Ishikawa (cell line): ENCODE measurements at regions not wholly inside any gene's neighbourhood (a gene's known extent, or its start where the extent isn't known, plus 50 kb on each side); places are given as distances from the start of the nearest gene placed in this dataset.

Experiments
- CEBPB ChIP-seq: IDR thresholded peaks from 2 replicates; pipeline ENCODE4 v1.6.1; 2012
- CREB1 ChIP-seq: IDR thresholded peaks from 2 replicates; pipeline ENCODE4 v1.6.1; 2012; ENCODE audit warnings: low read depth
- EGR1 ChIP-seq: IDR thresholded peaks from 2 replicates; pipeline ENCODE4 v1.6.1; 2012
- EP300 ChIP-seq: IDR thresholded peaks from 2 replicates; pipeline ENCODE4 v1.6.1; 2012; ENCODE audit warnings: borderline replicate concordance
- FOXM1 ChIP-seq: IDR thresholded peaks from 2 replicates; pipeline ENCODE4 v1.6.1; 2012; ENCODE audit warnings: low read depth, borderline replicate concordance
- NFIC ChIP-seq: IDR thresholded peaks from 2 replicates; pipeline ENCODE4 v1.6.1; 2012
- RAD21 ChIP-seq: IDR thresholded peaks from 2 replicates; pipeline ENCODE4 v1.6.1; 2012; ENCODE audit warnings: low read depth
- TAF1 ChIP-seq: IDR thresholded peaks from 2 replicates; pipeline ENCODE4 v1.6.1; 2012; ENCODE audit warnings: low read depth, mild to moderate bottlenecking
- TCF12 ChIP-seq: IDR thresholded peaks from 2 replicates; pipeline ENCODE4 v1.6.1; 2012; ENCODE audit warnings: low read depth
- TEAD4 ChIP-seq: IDR thresholded peaks from 2 replicates; pipeline ENCODE4 v1.6.1; 2012
- USF1 ChIP-seq: IDR thresholded peaks from 2 replicates; pipeline ENCODE4 v1.6.1; 2012
- YY1 ChIP-seq: IDR thresholded peaks from 2 replicates; pipeline ENCODE4 v1.6.1; 2012; ENCODE audit warnings: low read depth
- ZBTB7A ChIP-seq: IDR thresholded peaks from 2 replicates; pipeline ENCODE4 v1.6.1; 2012; ENCODE audit warnings: low read depth
- TF ChIP-seq, protein P1 (sequence below): IDR thresholded peaks from 2 replicates; pipeline ENCODE4 v1.6.1; 2012; ENCODE audit warnings: low read depth, mild to moderate bottlenecking
- TF ChIP-seq, protein P2 (sequence below): IDR thresholded peaks from 2 replicates; pipeline ENCODE4 v1.6.1; 2012

DNA sequence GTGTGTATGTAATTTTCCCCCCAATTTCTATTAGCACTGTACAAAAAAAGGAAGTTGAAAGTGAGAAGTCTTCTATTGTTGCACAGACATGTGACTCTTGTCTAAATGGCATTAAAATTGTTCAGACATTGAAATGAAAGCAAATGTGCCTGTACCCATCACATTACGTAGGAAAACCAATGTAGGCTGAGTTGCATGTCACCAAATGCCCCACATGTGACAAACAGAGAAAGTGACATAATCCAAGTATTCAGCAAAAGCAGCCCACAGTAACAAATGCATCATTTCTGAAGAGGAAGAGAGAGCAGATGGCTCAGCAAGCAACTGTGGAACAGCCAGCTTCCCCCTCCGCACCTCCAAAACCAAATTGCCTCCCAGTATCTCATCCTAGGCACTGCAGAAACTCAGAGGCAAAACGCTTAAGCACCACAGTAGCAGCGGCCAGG lies 161.5 kb upstream of the NR4A3 start:
- TF ChIP-seq USF1 (no peak), CEBPB (no peak), CREB1 (no peak)

DNA sequence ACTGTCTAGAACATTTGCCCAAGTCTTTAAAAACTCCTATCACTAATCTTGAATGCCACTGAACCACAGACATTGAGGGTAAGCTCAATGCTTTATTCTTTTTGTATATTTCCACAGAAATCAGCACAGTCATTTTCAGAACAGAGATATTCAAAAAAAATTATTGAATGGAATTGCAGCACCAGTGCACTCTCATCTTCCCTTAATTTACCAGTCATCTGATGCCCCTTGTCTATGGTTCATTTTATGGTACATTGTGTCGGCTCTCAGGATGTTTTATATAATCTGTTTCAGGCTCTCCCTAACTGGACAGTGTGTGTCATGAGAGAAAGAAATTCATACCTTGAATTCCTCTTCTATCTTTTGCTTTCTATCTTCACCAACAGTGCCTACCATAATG lies 158.4 kb upstream of the NR4A3 start:
- no peak for TF ChIP-seq EGR1
- no peak for TF ChIP-seq YY1
- no peak for TF ChIP-seq FOXM1
- no peak for TF ChIP-seq RAD21
- TF ChIP-seq, protein P1, sequence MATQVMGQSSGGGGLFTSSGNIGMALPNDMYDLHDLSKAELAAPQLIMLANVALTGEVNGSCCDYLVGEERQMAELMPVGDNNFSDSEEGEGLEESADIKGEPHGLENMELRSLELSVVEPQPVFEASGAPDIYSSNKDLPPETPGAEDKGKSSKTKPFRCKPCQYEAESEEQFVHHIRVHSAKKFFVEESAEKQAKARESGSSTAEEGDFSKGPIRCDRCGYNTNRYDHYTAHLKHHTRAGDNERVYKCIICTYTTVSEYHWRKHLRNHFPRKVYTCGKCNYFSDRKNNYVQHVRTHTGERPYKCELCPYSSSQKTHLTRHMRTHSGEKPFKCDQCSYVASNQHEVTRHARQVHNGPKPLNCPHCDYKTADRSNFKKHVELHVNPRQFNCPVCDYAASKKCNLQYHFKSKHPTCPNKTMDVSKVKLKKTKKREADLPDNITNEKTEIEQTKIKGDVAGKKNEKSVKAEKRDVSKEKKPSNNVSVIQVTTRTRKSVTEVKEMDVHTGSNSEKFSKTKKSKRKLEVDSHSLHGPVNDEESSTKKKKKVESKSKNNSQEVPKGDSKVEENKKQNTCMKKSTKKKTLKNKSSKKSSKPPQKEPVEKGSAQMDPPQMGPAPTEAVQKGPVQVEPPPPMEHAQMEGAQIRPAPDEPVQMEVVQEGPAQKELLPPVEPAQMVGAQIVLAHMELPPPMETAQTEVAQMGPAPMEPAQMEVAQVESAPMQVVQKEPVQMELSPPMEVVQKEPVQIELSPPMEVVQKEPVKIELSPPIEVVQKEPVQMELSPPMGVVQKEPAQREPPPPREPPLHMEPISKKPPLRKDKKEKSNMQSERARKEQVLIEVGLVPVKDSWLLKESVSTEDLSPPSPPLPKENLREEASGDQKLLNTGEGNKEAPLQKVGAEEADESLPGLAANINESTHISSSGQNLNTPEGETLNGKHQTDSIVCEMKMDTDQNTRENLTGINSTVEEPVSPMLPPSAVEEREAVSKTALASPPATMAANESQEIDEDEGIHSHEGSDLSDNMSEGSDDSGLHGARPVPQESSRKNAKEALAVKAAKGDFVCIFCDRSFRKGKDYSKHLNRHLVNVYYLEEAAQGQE: no peak
- TF ChIP-seq TCF12: no peak
- no peak for TF ChIP-seq CEBPB
- TF ChIP-seq CREB1: no peak
- no peak for TF ChIP-seq TEAD4
- TF ChIP-seq ZBTB7A: no peak
- TF ChIP-seq NFIC: no peak
- TF ChIP-seq USF1: no peak
- TF ChIP-seq, protein P2, sequence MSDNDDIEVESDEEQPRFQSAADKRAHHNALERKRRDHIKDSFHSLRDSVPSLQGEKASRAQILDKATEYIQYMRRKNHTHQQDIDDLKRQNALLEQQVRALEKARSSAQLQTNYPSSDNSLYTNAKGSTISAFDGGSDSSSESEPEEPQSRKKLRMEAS: no peak
- no peak for TF ChIP-seq TAF1
- no peak for TF ChIP-seq EP300

- no peak for TF ChIP-seq EGR1
- TF ChIP-seq CEBPB: no peak
- TF ChIP-seq RAD21: no peak
Observed at GRCh38 chr9:99663856-99664255, 157.8 kb upstream of the NR4A3 start.

GRCh38 chr9:99666571-99666970 lies 155.1 kb upstream of the NR4A3 start:
- TF ChIP-seq YY1 (no peak), TEAD4 (no peak), USF1 (no peak), ZBTB7A (no peak), TAF1 (no peak), RAD21 (no peak), FOXM1 (no peak), TCF12 (no peak), NFIC (no peak), EP300 (no peak), EGR1 (no peak), CREB1 (no peak), CEBPB (no peak)
- TF ChIP-seq, protein P2: no peak
- TF ChIP-seq, protein P1: no peak

GRCh38 chr9:99677281-99677680 lies 144.4 kb upstream of the NR4A3 start:
- TF ChIP-seq TEAD4 (no peak), CEBPB (no peak), TAF1 (no peak), CREB1 (no peak), TCF12 (no peak), NFIC (no peak), ZBTB7A (no peak), YY1 (no peak), EP300 (no peak), USF1 (no peak), EGR1 (no peak), RAD21 (no peak), FOXM1 (no peak)
- TF ChIP-seq, protein P1: no peak
- TF ChIP-seq, protein P2: no peak
